ENCODE measurements at regions not wholly inside any gene's neighbourhood (a gene's known extent, or its start where the extent isn't known, plus 50 kb on each side); places are given as distances from the start of the nearest gene placed in this dataset.
"Not testable (repeated sequence)": the region's sequence is repeated elsewhere in the genome, so short reads cannot be mapped to it uniquely, and the experiment has no call there.

- DNase-seq (ENCODE audit: low read depth, low spot score) = no peak
Measured at GRCh38 chr6:154632119-154632518, 101.1 kb upstream of the SCAF8 start.

DNA sequence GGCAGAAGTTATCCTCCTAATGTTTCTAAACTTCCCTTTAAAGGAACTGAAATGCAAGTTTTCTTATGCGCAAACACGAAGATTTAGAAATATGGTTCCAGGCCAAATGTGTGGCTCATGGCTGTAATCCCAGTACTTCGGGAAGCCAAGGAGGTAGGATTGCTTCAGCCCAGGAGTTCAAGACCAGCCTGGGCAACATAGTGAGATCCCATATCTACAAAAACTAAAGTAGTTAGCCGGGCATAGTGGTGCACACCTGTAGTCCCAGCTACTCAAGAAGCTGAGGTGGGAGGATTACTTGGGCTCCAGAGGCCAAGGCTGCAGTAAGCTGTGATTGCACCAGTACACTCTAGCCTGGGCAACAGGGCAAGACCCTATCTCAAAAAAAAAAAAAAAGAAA is 95.8 kb upstream of the SCAF8 start:
- no peak for DNase-seq (ENCODE audit: low read depth, low spot score)

DNA sequence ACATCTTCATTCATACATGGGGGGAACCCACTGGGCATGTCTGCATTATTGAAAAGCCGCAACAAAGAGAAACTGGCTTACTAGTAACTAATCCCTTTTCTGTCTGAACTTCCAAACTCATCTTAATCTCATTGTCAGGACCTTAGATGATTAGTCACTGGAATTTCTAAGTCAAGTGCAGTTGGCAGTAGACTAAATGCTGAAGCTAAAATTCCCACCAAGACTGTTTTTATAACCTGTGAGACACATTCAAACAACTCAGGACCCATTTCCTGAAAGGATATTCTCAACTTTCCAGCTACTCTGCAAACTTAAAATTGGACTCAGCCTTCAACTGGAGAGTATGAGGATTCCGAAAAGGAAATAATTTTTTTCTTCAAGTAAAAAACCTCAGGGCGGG is 94.8 kb upstream of the SCAF8 start:
- no peak for DNase-seq (ENCODE audit: low read depth, low spot score)

DNA sequence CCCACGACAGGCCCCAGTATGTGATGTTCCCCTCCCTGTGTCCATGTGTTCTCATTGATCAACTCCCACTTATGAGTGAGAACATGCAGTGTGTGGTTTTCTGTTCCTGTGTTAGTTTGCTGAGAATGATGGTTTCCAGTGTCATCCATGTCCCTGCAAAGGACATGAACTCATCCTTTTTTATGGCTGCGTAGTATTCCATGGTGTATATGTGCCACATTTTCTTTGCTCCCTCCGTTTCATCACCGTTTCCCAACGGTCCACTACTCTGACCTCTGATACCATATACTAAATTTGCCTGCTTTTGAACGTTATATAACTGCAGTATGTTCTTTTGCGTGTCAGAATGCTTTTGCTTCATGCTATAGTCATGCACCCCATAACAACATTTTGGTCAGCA is 94.0 kb upstream of the SCAF8 start:
- not testable (repeated sequence) for DNase-seq (ENCODE audit: low read depth, low spot score)

DNA sequence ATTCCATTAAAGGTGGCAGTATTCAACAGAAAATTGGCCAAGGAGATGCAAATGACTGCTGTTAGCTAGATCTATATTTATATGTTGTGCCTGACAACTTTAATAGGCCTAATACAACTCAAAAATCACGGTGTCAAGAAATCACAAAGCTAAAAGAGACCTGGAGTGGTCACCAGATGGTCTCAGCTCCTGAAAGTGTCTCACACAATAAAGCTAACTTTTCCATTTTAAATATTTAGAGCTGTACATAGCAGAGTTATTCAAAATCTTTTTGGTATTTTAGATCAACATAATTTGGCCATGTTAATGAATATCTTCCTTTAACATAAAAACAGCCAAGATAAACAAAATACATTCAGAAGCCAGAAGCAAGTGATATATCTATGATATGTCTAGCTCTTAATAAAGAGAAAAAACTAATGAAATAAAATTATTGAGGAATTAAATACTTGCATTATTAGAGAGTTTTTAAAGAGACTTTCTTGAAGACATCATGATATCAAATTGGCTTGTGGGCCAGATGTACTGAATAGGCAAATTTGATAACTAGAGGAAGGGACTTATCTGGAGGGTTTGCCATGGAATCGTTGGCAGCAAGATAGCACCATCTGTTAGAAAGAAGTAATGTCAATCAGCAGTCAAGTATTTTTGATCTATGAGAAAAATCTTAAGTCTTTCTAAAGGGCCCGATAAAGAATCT is 84.9 kb upstream of the SCAF8 start:
- no peak for DNase-seq (ENCODE audit: low read depth, low spot score)

- no peak for DNase-seq (ENCODE audit: low read depth, low spot score)
Measured at GRCh38 chr6:154648888-154649205, 84.4 kb upstream of the SCAF8 start.

GRCh38 chr6:154649721-154650120 is 83.5 kb upstream of the SCAF8 start:
- no peak for DNase-seq (ENCODE audit: low read depth, low spot score)

DNA sequence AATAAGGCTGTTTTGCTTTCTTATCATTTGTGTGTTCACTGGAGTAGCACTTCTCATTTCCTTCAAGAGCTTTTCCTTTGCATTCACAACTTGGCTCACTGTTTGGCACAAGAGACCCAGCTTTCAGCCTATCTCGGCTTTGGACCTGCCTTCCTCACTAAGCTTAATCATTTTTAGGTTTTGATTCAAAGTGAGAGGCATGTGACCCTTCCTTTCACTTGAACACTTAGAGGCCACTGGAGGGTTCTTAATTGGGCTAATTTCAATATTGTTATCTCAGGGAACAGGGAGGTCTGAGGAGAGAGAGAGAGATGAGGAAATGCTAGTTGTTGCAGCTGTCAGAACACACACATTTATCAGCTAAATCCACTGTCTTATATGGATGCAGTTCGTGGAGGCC is 82.9 kb upstream of the SCAF8 start:
- DNase-seq (ENCODE audit: low read depth, low spot score) = no peak

GRCh38 chr6:154651656-154652055 is 81.6 kb upstream of the SCAF8 start:
- DNase-seq (ENCODE audit: low read depth, low spot score) = no peak

- no peak for DNase-seq (ENCODE audit: low read depth, low spot score)
Measured at GRCh38 chr6:154653385-154653784, 79.8 kb upstream of the SCAF8 start.

- DNase-seq (ENCODE audit: low read depth, low spot score) = no peak
Measured at GRCh38 chr6:154653853-154654252, 79.4 kb upstream of the SCAF8 start.

GRCh38 chr6:154656660-154657059 is 76.6 kb upstream of the SCAF8 start:
- DNase-seq (ENCODE audit: low read depth, low spot score) = no peak

DNA sequence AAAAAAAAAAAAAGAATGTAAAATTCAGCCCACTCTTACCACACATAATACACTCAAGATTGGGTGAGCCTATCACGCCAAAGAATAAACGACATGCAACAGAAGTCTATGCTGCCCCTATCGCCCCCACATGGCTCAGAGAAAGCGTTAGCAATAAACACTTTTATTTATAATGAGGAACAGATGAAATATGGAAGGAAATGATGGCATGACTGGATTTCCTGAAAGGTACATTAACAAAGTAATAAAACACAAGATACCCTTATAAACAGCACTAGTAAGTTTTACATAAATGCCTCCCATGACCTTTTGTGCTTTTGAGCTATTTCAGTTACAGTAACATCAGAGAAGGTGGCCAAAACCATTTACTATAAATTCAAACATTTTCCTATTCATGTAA is 71.4 kb upstream of the SCAF8 start:
- no peak for DNase-seq (ENCODE audit: low read depth, low spot score)

- DNase-seq (ENCODE audit: low read depth, low spot score) = no peak
Measured at GRCh38 chr6:154664287-154664686, 68.9 kb upstream of the SCAF8 start.

DNA sequence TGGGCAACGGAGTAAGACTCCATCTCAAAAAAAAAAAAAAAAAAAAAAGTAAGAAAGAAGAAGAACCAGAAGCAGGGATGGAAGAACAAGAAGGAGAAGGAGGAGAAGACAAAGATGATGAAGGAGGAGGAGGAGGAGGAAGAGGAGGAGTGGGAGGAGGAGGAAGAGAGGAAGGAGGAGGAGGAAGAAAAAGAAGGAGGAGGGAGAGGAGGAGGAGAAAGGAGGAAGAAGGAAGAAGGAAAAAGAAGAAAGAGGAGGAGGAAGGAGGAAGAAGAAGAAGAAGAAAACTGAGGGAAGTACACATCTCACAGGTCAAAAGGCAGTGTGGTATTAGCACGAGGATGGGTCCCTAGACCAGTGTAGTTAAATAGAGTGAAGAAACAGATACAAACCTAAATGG is 65.1 kb upstream of the SCAF8 start:
- no peak for DNase-seq (ENCODE audit: low read depth, low spot score)

GRCh38 chr6:154672086-154672485 is 61.1 kb upstream of the SCAF8 start:
- DNase-seq (ENCODE audit: low read depth, low spot score) = no peak

- no peak for DNase-seq (ENCODE audit: low read depth, low spot score)
Measured at GRCh38 chr6:154673919-154674318, 59.3 kb upstream of the SCAF8 start.

GRCh38 chr6:154675602-154676088 is 57.6 kb upstream of the SCAF8 start:
- DNase-seq (ENCODE audit: low read depth, low spot score) = peak; percentile 85

DNA sequence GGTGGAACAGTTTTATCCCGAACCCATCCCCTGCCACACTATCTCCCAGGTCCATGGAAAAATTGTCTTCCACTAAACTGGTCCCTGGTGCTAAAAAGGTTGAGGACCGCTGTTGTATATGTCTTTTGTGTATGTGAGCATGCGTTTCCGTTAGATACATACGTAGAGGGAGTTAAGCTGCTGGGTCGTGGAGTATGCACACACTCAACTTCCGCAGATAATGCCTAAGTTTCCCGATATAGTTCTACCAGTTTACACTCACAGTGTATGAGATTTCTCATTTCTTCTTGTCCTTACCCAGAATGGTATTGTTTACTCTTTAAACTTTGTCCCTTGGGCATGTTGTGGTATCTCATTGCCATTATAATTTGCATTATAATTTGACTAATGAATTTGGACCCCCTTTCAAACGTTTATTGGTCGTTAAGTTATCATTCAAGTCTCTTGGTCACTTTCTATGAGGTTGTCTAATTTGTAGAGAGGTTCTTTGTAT is 50.5 kb upstream of the SCAF8 start:
- DNase-seq (ENCODE audit: low read depth, low spot score) = no peak
